Coronary artery (tissue), 2 donors: ENCODE measurements at regions not wholly inside any gene's neighbourhood (a gene's known extent, or its start where the extent isn't known, plus 50 kb on each side); places are given as distances from the start of the nearest gene placed in this dataset.

Experiments used
- DNase-seq: peaks from one replicate; pipeline ENCODE4 v3.0.0-alpha.2; 2017; ENCODE audit warnings: low spot score
- H3K27ac ChIP-seq, 2 donors: fragments of 200-600 bp; sonication (generic); one replicate each; pipeline ENCODE4 v1.5.1; 2016 to 2019
- H3K4me3 ChIP-seq: fragments of 200-600 bp; sonication (generic); 2 replicates; pipeline ENCODE4 v1.5.1; 2016; ENCODE audit warnings: mild to moderate bottlenecking, moderate library complexity
- TF ChIP-seq, protein P1 (sequence below): fragments of 200-600 bp; sonication (generic); IDR thresholded peaks from one replicate; pipeline ENCODE4 v1.5.1; 2019; ENCODE audit warnings: antibody characterized with exemption

- no peak overlapping the region for H3K27ac ChIP-seq
- no peak overlapping the region for H3K4me3 ChIP-seq
- TF ChIP-seq, protein P1, sequence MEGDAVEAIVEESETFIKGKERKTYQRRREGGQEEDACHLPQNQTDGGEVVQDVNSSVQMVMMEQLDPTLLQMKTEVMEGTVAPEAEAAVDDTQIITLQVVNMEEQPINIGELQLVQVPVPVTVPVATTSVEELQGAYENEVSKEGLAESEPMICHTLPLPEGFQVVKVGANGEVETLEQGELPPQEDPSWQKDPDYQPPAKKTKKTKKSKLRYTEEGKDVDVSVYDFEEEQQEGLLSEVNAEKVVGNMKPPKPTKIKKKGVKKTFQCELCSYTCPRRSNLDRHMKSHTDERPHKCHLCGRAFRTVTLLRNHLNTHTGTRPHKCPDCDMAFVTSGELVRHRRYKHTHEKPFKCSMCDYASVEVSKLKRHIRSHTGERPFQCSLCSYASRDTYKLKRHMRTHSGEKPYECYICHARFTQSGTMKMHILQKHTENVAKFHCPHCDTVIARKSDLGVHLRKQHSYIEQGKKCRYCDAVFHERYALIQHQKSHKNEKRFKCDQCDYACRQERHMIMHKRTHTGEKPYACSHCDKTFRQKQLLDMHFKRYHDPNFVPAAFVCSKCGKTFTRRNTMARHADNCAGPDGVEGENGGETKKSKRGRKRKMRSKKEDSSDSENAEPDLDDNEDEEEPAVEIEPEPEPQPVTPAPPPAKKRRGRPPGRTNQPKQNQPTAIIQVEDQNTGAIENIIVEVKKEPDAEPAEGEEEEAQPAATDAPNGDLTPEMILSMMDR, result no peak
- no peak for DNase-seq
Measured at GRCh38 chr6:81831274-81831673, 78.8 kb upstream of the TENT5A start.

DNA sequence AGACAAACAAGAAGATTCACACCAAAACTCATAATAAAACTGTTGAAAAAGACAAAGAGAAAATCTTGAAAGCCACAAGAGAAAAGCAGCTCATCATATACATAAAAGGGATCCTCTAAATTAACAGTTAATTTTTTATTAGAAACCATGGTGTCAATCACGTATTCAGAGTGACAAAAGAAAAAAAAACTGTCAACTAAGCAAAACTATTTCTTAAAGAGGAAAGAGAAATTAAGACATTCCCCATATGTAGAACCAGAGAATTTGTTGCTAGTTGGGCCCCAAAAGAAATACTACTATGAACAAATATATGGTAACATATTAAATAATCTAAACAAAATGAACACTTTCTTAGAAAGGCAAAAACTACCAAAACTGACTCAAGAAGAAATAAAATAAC lies 74.3 kb upstream of the TENT5A start:
- Histone ChIP-seq H3K27ac (no peak overlapping the region), H3K4me3 (no peak overlapping the region)
- no peak for DNase-seq
- TF ChIP-seq, protein P1, result no peak

- DNase-seq, result no peak
- H3K27ac ChIP-seq, result no peak overlapping the region
- TF ChIP-seq, protein P1, result no peak
Measured at GRCh38 chr6:81822568-81822967, 70.1 kb upstream of the TENT5A start.

GRCh38 chr6:81821449-81821848 lies 69.0 kb upstream of the TENT5A start:
- DNase-seq, result no peak
- no peak overlapping the region for H3K4me3 ChIP-seq
- TF ChIP-seq, protein P1, result no peak
- no peak overlapping the region for H3K27ac ChIP-seq

More at GRCh38 chr6:81822568-81822967, 70.1 kb upstream of the TENT5A start:
- no peak overlapping the region for H3K4me3 ChIP-seq

DNA sequence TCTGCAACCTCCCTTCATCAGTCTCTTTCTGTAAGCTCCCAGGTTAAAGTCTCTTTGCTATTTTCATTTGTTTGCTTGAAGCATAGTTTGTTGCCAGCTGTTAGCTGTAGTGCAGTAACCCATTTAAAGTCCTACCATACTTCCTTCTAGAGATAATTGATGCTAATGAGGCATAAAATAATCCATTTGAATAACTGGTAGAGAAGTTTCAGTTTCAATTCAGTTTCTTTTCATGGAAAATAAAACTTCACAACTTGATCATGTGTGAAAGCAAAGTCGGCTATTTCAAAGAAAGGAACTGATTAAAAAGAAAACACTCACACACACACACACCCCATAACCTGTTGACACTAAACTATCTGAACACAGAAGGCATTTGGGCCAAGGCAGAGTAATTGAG lies 68.5 kb upstream of the TENT5A start:
- no peak for DNase-seq
- Histone ChIP-seq H3K4me3 (no peak overlapping the region), H3K27ac (no peak overlapping the region)
- TF ChIP-seq, protein P1, result no peak

DNA sequence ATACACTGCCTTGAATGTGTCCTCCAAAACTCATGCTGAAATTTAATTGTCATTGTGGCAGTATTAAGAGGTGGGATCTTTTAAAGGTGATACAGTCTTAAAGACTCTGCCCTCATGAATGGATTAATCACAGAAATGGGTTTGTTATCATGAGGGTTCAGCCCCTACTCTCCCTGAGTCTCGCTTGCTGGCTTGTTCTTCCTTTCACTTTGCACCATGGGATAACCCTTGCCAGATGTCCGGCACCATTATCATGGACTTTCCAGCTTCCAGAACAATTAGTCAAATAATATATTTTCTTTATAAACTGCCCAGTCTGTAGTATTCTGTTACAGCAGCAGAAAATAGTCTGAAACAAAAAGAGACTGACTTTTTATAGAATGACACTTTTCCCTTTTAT lies 67.9 kb upstream of the TENT5A start:
- H3K27ac ChIP-seq, result no peak overlapping the region
- TF ChIP-seq, protein P1, result no peak
- no peak for DNase-seq
- no peak overlapping the region for H3K4me3 ChIP-seq

GRCh38 chr6:81819767-81820166 lies 67.3 kb upstream of the TENT5A start:
- TF ChIP-seq, protein P1, result no peak
- H3K4me3 ChIP-seq, result no peak overlapping the region
- DNase-seq, result no peak
- no peak overlapping the region for H3K27ac ChIP-seq
